ENCODE measurements at regions not wholly inside any gene's neighbourhood (a gene's known extent, or its start where the extent isn't known, plus 50 kb on each side); places are given as distances from the start of the nearest gene placed in this dataset.

- TF ChIP-seq ZNF462 (CRISPR knock-in tag; IDR thresholded peaks at IDR 0.05) (no peak), CREB1 (CRISPR knock-in tag; IDR thresholded peaks at IDR 0.05; ENCODE audit: low read depth) (no peak), POLR2AphosphoS5 (IDR thresholded peaks at IDR 0.05; ENCODE audit: low read depth) (no peak)
Observed at GRCh38 chr3:21168471-21168870, 582.5 kb downstream of the ZNF385D start (continued).

- no peak overlapping the region for H3K4me2 ChIP-seq
- TF ChIP-seq EZH2 (IDR thresholded peaks at IDR 0.05; ENCODE audit: low read depth, unreplicated experiment) (no peak), CREB1 (CRISPR knock-in tag; IDR thresholded peaks at IDR 0.05; ENCODE audit: low read depth) (no peak), CTCF (conservative IDR thresholded peaks at IDR 0.05; ENCODE audit: low read depth in 2 of 2) (no peak), EZH2phosphoT487 (IDR thresholded peaks at IDR 0.05; ENCODE audit: unreplicated experiment) (no peak), NANOG (IDR thresholded peaks at IDR 0.05; ENCODE audit: borderline replicate concordance) (no peak), POLR2AphosphoS5 (IDR thresholded peaks at IDR 0.05; ENCODE audit: low read depth) (no peak), ZNF114 (CRISPR knock-in tag; IDR thresholded peaks at IDR 0.05) (no peak), ZNF462 (CRISPR knock-in tag; IDR thresholded peaks at IDR 0.05) (no peak)
Observed at GRCh38 chr3:21163956-21164355, 587.1 kb downstream of the ZNF385D start.

More at GRCh38 chr3:21163956-21164355, 587.1 kb downstream of the ZNF385D start:
- Histone ChIP-seq H3K27me3 (ENCODE audit: insufficient read depth) (no peaks in the 10 kb centered on the region), H3F3A (replicated peaks; ENCODE audit: low read depth) (no peaks in the 10 kb centered on the region), H3K36me3 (ENCODE audit: insufficient read depth) (no peaks in the 10 kb centered on the region), H3K27ac (ENCODE audit: low read depth) (no peak overlapping the region), H2AFZ (no peak overlapping the region), H3K4me1 (ENCODE audit: insufficient read depth) (no peaks in the 10 kb centered on the region), H3K4me3 (no peak overlapping the region), H3K79me2 (replicated peaks; ENCODE audit: insufficient read depth) (no peaks in the 10 kb centered on the region), H3K9me2 (ENCODE audit: insufficient read depth) (no peaks in the 10 kb centered on the region), H4K20me1 (replicated peaks; ENCODE audit: insufficient read depth) (no peaks in the 10 kb centered on the region)
- no peaks in the 10 kb centered on the region for H3K9me3 Mint-ChIP-seq
- H3K36me3 Mint-ChIP-seq (ENCODE audit: low read depth) = no peaks in the 10 kb centered on the region
- H3K4me1 Mint-ChIP-seq = no peaks in the 10 kb centered on the region
- ATAC-seq (no peak), DNase-seq (ENCODE audit: low spot score) (no peak)
- no peaks in the 10 kb centered on the region for H3K27me3 Mint-ChIP-seq (ENCODE audit: insufficient read depth, low read depth, poor library complexity)
- no peak overlapping the region for H3K4me3 Mint-ChIP-seq
- H3K27ac Mint-ChIP-seq = no peak overlapping the region
